Anterior cingulate cortex (tissue), 58 donors: ENCODE measurements at regions not wholly inside any gene's neighbourhood (a gene's known extent, or its start where the extent isn't known, plus 50 kb on each side); places are given as distances from the start of the nearest gene placed in this dataset.
"Not testable (repeated sequence)": the region's sequence is repeated elsewhere in the genome, so short reads cannot be mapped to it uniquely, and the experiment has no call there.

Experiments
- DNase-seq, 58 donors: peaks; one replicate each; lab custom pipeline; 2025; lab: John Stamatoyannopoulos, UW

GRCh38 chr11:33434294-33434693, 177.1 kb downstream of the HIPK3 start:
- no peak for DNase-seq

- DNase-seq = not testable (repeated sequence)
These were observed 171.3 kb downstream of the HIPK3 start for GRCh38 chr11:33428435-33428834.

GRCh38 chr11:33420959-33421566, 163.9 kb downstream of the HIPK3 start:
- DNase-seq = no peak

- no peak for DNase-seq
These were observed 162.7 kb downstream of the HIPK3 start for GRCh38 chr11:33419924-33420323.

- DNase-seq = no peak
These were observed 159.9 kb downstream of the HIPK3 start for GRCh38 chr11:33417121-33417520.

GRCh38 chr11:33413301-33413700, 156.1 kb downstream of the HIPK3 start:
- no peak for DNase-seq

- no peak for DNase-seq
These were observed 155.1 kb downstream of the HIPK3 start for GRCh38 chr11:33412241-33412640.

- DNase-seq = no peak
These were observed 154.6 kb downstream of the HIPK3 start for GRCh38 chr11:33411751-33412150.

GRCh38 chr11:33410086-33410765, 153.0 kb downstream of the HIPK3 start:
- DNase-seq = no peak
